HG03442 (cell line): ENCODE measurements at regions not wholly inside any gene's neighbourhood (a gene's known extent, or its start where the extent isn't known, plus 50 kb on each side); places are given as distances from the start of the nearest gene placed in this dataset.

Source experiments
- ATAC-seq: cut with Tn5 transposase; IDR thresholded peaks from one replicate; pipeline ENCODE4 v1.9.1; 2021; ENCODE audit warnings: mild to moderate bottlenecking, moderate library complexity; ENCODE audit not compliant: unreplicated experiment

DNA sequence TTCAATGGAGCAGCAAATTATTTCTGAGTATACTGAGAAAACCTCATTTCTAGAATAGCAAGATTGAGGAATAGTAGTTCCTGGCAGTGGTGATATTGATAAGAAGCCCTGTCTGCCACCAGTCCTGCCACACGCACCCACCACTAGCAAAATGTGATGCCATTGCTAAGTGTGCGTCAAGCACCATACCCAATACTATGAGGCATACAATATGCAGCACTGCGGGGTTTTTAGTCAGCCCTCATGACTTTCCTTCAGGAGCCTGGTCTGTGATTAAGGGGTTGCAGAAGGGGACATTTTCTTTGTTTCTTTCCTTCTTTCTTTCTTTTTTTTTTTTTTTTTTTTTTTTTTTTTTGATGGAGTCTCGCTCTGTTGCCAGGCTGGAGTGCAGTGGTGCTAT lies 128.7 kb upstream of the USP38 start:
- no peak for ATAC-seq

- ATAC-seq, result no peak
Observed at GRCh38 chr4:143071351-143071750, 113.4 kb upstream of the USP38 start.

DNA sequence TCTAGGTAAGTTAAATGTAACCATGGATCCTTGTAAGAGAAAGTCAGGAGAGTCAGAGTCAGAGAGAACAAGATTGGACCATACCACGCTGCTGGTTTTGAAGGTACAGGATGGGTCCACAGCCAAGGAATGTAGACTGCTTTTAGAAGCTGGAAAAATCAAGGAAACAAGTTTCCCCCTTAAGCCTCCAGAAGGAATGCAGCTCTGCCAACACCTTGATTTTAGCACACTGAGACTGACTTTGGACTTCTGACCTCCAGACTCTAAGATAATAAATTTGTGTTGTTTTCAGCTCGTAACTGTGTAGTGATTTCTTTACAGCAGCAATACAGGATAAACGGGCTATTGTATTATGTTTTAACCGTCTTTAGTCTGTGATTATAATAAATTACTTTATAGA lies 108.0 kb upstream of the USP38 start:
- ATAC-seq, result no peak

GRCh38 chr4:143082701-143083100 lies 102.0 kb upstream of the USP38 start:
- no peak for ATAC-seq

DNA sequence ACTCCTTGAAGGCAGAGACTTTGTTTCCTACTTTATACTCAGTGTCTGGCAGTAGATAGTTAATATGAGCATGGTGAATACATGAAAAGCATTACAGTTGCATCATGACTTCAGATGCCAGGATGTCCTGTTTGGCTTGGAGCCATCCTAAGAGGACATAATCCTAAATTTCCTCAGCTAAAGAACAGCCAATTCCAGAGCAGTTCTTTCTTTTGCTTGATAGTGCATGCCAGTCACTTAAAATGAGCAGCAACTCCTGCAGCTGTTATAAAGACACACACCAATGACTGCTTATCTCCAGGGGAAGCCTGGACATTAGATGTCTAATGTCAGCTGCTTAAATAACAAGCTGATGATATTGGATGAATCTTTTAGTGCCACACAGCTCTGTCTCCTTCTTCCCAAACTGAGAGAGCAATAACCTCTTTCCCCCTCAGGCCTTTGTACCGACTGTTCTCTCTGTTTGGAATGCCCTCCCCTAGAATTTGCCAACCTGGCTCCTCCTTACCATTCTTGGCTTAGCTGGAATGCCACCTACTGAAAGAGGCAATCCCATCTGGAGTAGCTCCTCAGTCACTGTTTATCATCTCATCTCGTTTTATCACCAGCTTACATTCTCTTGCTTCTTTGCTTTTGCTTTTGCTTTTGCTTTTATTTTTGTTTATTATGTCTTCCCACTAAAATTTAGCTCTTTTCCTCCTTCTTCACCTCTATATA lies 100.8 kb upstream of the USP38 start:
- no peak for ATAC-seq

- ATAC-seq, result no peak
Observed at GRCh38 chr4:143084566-143084965, 100.2 kb upstream of the USP38 start.

DNA sequence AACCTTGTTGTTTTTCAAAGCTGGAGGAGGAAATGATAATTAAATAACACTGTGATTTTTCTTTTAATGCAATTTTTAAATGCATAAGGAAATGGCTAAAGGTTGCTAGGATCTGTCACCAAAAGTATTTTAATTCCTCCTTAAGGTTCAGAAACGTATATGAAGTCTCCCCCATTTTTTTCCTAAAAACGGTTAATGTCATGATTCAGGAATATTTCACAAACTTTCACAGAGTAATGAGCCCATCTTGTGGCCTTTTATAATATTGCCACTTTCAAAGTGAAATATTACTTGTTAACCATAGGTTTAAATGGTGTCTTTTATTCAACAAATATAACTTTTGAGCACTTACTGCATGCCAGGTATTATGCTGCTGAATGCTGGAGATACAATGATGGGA lies 99.5 kb upstream of the USP38 start:
- ATAC-seq, result no peak

DNA sequence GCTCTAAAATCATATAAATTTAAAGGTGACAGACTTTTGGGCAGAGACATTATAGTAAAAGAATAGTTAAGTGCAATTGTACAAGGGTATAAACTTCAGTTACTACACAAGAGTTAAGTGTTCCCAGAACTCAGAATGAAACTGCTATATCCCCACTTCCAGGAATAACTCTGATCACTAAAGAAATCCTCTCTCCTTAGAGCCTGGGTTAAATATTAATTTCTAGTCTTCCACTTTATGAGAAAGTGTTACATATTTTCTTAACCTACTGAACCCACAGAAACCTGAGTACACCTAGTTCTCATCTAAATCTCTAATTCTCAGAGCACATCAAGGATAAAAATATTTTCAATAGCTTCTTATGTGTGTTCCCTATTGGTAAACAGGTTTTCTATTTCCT lies 99.1 kb upstream of the USP38 start:
- no peak for ATAC-seq

- ATAC-seq, result no peak
Observed at GRCh38 chr4:143089291-143089690, 95.4 kb upstream of the USP38 start.

DNA sequence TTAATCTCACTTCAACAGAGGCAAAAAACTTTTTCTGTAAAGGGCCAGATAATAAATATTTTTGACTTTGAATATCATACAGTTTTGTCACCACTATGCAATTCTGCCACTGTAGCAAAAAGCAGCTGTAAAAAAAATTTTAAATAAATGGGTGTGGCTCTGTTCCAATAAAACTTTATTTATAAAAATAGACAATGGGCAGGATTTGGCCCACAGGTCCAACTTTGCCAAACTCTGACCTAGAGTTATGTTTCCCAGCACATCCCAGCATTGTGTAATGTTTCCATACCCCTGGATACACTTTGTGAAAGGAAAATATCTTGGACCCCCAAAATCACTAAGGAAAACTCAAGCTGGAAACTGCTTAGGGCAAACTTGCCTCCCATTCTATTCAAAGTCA lies 94.9 kb upstream of the USP38 start:
- ATAC-seq, result no peak

DNA sequence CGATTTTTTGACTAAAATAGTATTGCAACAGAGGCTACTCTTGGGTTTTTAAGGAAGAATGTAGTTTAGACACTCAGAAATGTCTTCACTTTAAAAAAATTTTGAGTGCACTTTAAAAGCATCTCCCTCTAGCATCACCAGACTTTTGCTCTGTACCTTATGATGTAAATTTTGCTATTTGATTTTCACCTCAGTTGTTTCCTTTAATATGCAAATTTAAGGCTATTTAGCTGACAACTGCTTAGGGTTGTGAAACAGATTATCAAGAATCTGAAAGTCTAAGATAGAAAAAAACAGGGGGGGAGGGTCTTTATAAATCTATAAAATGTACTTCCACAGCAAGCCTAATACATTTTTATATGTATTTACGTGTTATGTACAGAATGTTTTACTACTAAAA lies 92.9 kb upstream of the USP38 start:
- ATAC-seq, result no peak

DNA sequence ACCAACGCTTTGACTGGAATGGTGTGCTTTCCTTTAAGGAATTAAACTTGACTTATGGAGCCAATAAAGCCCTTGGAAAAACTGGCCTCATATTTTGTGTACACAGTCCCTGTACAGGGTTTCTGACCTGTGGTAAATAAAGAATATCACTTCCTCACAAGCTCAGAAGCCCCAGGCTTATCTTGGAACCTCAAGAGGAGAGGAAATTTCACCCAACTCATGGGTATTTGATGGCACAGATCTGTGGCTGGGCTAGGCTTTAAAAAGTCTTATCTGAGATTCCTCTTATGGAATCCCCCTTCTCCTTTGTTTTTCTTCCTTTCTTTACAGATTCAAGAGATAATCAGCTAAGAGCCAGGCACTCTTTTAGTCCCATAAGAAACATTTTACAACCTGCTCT lies 89.3 kb upstream of the USP38 start:
- ATAC-seq, result no peak

DNA sequence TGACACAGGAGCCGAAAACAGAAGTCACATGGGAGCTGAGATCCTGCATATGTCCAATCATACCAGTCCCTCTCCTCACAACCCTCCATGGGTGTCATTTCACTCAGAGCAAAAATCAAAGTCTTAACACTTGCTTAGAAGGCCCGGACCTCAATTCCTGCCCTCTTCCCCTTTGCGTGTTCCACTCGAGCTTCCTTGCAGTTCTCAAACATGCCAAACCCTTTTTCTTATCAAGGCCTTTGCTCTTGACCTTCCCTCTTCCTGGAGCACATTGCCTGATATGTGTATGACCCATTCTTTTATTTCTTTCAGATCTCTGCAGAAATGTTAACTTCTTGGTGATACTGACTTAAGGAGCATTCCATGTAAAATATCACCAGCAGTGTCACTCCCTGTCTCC lies 87.0 kb upstream of the USP38 start:
- no peak for ATAC-seq

DNA sequence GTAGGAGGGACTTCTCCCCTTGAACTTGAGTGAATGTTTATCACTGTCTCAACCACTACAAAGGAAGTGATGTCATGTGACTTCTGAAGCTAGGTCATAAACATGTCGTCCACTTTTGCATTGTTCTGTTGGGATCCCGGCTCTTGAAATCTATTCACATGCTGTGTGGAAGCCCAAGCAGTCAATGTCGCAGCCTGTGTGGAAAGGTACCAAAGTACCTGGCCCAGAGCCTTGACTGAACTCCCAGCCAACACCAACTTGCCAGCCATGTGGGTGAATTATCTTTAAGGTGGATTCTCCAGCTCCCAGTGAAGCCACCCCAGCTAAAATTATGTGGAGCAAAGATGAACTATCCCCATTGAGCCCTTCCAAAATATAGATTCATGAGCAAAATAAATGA lies 85.0 kb upstream of the USP38 start:
- no peak for ATAC-seq

DNA sequence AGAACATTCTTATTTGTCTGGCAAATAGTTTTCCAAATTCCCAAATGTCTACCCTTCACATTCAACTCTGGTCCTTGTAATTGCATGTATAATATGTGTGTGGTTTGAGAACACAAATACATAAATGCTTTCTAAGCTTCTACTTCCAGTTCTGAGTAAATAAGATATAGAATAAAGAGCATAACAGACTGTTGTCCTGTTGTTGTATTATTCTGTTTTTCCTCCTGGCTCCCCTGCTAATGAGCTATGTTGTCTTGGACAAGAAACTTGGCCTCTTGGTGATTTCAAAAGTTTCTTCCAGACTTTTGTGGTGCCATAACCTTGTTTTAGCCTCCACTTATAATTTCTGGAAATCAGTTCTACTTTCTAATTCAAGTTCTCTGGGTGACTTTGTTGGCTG lies 75.3 kb upstream of the USP38 start:
- ATAC-seq, result no peak

GRCh38 chr4:143118663-143119062 lies 66.1 kb upstream of the USP38 start:
- ATAC-seq, result no peak

GRCh38 chr4:143127621-143128020 lies 57.1 kb upstream of the USP38 start:
- no peak for ATAC-seq

DNA sequence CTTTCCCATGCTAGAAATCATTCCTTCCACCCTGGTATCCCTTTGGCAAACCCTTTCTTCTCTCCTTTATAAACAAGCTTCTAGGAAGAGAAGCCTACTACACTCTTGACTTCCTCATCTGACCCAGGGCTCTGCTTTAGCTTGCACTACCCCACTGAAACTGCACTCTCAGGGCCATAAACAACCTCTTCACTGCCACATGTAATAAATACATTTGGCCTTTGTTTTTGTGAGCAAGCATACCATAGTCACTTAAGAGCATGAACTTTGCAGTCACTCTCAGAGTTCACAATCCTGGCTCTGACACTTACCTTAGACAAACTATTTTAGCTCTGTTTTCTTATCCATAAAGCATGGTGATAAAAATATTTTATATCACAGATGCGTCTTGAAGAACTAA lies 50.7 kb upstream of the USP38 start:
- no peak for ATAC-seq
